GDM1 (cell line): ENCODE measurements at regions not wholly inside any gene's neighbourhood (a gene's known extent, or its start where the extent isn't known, plus 50 kb on each side); places are given as distances from the start of the nearest gene placed in this dataset.
"Not testable (repeated sequence)": the region's sequence is repeated elsewhere in the genome, so short reads cannot be mapped to it uniquely, and the experiment has no call there.

Experiments used
- DNase-seq: peaks from one replicate; lab custom pipeline; 2025; lab: John Stamatoyannopoulos, UW

DNA sequence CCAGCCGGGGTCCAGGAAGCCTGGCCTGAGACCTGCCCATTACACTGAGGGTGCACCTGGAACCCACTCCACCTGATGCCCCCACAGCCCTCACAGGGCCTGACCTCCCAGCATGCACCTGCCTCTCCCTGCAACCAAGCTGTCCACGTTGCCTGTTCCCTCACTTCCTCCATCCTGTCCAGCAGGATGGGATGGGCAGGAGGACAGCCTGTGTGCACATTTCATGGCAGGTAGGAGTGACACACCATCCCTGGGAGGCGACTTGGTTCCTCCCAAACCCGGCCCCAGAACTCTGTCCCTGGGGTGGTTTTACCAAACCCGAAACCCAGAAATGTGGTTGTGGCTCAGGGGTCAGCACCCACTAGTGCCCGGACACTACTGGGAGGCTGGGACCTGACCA is 203.8 kb upstream of the ZNF519 start:
- not testable (repeated sequence) for DNase-seq

DNA sequence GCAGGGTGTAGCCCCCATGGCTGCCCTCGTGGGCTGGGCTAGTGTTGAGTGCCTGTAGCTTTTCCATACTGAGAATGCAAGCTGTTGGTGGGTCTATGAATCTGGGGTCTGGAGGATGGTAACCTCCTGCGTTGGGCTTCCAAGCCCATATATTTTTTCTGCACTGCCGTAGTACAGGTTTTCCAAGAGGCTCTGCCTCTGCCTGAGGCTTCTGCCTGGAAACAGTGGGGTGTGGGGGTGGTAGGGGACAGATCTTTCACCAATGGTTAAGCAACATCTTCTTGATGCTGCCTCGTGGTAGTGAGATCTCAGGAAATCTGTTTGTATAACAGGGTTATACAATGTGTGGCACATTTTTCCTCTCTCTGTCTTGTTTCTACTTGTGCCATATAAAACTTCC is 189.0 kb upstream of the ZNF519 start:
- DNase-seq, result not testable (repeated sequence)

DNA sequence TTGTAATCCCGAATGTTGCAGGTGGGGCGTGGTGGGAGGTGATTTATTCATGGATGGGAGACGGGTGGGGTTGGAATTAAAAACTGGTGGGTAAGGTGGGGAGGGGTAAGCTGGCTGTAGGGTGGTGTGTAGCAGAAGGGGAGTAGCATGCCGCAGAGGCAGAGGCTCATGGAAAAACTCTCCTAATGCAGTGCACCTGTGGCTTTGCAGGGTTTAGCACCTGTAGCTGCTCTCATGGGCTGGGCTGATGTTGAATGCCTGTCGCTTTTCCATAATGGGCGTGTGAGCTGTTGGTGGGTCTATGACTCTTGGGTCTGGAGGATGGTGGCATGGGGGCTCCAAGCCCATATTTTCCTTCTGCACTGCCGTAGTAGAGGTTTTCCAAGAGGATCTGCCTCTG is 169.0 kb upstream of the ZNF519 start:
- DNase-seq, result not testable (repeated sequence)

DNA sequence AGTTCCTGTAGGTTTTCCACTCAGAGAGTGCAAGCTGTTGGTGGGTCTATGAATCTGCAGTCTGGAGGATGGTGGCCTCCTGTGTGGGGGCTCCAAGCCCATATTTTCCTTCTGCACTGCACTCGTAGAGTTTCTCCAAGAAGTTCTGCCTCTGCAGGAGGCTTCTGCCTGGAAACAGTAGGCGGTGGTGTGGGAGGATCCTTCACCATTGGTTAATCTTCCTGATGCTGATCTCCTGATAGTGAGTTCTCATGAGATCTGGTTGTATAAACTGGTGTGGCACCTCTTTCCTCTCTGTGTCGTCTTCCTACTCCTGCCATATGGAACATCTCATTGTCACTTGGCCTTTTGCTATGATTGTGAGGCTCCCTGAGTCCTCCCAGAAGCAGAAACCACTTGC is 162.8 kb upstream of the ZNF519 start:
- not testable (repeated sequence) for DNase-seq

DNA sequence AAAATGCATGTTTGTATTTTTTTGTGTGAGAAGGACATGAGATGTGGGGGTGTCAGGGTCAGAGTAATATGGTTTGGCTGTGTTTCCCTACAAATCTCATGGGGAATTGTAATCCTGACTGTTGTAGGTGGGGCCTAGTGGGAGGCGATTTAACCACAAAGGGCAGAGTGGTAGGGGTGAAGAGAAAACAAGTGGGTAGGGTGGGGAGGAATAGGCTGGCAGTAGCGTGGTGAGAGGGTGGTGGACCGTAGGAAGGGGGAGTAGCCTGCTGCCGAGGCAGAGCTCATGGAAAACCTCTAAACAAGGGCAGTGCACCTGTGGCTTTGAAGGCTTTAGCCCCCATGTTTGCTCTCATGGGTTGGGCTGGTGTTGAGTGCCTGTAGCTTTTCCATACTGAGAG is 152.8 kb upstream of the ZNF519 start:
- no peak for DNase-seq

DNA sequence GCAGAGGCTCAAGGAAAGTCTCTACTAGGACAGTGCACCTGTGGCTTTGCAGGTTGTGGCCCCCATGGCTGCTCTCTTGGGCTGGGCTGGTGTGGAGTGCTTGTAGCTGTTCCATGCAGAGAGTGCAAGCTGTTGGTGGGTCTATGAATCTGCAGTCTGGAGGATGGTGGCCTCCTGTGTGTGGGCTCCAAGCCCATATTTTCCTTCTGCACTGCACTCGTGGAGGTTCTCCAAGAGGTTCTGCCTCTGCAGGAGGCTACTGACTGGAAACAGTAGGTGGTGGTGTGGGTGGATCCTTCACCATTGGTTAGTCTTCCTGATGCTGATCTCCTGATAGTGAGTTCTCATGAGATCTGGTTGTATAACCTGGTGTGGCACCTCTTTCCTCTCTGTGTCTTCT is 143.2 kb upstream of the ZNF519 start:
- not testable (repeated sequence) for DNase-seq

DNA sequence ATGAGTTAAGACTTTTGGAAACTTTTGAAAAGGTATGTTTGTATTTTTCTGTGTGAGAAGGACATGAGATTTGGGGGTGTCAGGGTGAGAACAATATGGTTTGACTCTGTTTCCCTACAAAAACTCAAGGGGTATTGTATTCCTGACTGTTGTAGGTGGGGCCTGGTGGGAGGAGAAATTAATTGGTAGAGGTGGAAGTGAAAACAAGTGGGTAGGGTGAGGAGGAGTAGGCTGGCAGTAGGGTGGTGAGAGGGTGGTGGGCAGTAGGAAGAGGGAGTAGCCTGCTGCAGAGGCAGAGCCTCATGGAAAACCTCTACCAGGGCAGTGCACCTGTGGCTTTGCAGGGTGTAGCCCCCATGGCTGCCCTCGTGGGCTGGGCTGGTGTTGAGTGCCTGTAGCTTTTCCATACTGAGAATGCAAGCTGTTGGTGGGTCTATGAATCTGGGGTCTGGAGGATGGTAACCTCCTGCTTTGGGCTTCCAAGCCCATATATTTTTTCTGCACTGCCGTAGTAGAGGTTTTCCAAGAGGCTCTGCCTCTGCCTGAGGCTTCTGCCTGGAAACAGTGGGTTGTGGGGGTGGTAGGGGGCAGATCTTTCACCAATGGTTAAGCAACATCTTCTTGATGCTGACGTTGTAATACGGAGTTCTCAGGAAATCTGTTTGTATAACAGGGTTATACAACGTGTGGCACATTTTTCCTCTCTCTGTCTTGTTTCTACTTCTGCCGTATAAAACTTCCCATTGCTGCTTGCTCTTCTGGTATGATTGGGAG is 133.6 kb upstream of the ZNF519 start:
- DNase-seq, result not testable (repeated sequence)

DNA sequence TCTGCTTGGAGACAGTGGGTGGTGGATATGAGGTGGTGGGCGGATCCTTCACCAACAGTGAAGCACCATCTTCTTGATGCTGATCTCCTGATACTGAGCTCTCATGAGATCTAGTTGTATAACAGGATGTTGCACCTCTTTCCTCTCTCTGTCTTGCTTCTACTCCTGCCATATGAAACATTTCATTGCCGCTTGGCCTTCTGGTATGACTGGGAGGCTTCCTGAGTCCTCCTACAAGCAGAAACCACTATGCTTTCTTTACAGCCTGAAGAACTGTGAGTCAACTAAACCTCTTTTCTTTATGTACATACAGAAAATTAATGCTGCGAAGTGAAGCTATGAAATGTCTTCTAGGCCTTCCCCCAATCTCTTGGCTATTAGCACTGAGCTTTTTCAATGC is 130.6 kb upstream of the ZNF519 start:
- DNase-seq, result not testable (repeated sequence)

DNA sequence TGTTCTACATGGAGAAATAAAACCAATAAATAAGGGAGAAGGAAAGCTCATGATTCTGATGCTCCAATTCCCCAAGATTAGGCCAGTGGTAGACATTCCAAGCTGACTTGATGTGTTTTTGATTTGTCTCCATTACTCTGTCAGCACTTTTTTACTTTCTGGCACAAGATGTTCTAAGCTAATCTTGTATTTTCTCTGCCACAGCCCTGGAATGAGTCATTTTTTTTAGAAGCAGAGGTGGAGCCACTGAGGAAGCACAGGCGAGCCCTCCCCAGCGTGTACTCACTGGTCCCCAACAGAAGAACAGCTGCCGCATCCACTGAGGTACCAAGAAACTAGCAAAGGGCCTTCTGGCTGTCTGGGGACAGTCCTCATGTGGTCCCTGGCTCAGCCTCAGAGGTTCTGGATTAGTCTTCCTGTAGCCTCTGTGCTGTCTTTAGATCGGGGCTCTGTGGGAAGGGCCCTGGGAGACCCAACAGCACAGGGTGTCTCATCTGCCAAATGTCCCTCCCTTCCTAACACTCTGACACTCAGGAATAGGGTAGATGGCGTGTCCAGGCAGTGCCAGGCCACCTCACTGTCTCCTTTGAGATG is 117.9 kb upstream of the ZNF519 start:
- DNase-seq, result not testable (repeated sequence)

DNA sequence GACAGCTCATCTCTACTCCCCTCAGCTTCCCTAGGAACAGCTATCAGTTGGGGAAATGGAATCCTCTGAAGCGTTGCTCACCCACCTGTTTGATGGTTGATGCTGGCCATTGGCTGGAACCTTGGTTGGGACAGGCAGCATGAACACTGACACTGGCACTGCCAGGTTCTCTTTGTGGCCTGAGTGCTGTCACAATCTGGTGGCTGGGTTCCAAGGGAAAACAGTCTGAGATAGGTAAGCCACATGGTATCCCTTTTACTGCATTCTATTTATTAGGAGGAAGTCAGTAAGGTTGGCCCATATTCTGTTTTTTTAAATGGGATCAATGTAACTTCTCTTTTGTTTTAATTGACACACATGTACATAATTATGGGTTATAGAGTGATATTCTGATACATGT is 107.0 kb upstream of the ZNF519 start:
- not testable (repeated sequence) for DNase-seq

DNA sequence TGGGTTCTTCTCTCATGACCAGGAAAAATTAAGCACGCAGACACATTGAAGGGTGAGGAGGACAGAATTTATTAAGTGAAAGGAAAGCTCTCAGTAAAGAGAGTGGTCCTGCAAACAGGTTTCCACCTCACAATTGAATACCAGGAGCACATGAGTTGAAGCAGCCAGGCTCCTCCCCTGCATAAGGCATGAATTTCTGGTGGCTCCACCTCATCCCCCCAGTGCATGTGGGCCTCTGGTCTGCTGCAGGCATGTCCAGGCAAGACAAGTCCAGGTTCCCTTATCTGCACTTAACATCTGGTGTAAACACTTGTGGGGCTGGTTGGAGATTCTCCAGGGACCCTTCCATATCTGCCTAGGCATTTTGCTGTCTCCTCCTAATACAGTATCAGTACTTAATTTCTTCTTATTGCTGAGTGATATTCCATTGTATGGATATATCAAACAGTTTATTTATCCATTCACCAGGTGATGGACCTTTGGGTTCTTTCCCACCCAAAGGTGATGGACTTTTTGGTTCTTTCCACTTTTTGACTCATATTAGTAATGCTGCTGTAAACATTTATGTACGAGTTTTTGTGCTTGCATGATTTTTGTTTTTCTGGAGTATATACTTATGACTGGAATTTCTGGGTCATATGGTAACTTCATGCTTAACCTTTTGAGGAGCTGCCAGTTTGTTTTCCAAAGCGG is 104.3 kb upstream of the ZNF519 start:
- not testable (repeated sequence) for DNase-seq

DNA sequence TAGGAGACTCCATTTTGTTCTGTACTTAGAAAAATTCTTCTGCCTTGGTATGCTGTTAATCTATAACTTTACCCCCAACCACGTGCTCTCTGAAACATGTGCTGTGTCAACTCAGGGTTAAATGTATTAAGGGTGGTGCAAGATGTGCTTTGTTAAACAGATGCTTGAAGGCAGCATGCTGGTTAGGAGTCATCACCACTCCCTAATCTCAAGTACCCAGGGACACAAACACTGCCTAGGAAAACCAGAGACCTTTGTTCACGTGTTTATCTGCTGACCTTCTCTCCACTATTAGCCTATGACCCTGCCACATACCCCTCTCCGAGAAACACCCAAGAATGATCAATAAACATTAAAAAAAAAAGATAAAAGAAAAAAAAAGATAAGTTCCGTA is 93.0 kb upstream of the ZNF519 start:
- DNase-seq, result not testable (repeated sequence)

DNA sequence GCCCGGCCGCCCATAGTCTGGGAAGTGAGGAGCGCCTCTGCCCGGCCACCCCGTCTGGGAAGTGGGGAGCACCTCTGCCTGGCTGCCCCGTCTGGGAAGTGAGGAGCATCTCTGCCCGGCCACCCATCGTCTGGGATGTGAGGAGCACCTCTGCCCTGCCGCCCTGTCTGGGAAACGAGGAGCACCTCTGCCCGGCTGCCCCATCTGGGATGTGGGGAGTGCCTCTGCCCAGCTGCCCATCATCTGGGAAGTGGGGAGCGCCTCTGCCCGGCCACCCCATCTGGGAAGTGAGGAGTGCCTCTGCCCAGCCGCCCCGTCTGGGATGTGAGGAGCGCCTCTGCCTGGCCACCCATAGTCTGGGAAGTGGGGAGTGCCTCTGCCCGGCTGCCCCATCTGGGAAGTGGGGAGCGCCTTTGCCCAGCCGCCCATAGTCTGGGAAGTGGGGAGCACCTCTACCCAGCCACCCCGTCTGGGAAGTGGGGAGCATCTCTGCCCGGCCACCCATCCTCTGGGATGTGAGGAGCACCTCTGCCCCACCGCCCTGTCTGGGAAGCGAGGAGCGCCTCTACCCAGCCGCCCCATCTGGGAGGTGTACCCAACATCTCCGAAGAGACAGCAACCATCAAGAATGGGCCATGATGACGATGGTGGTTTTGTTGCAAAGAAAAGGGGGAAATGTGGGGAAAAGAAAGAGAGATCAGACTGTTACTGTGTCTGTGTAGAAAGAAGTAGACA is 92.5 kb upstream of the ZNF519 start:
- not testable (repeated sequence) for DNase-seq

DNA sequence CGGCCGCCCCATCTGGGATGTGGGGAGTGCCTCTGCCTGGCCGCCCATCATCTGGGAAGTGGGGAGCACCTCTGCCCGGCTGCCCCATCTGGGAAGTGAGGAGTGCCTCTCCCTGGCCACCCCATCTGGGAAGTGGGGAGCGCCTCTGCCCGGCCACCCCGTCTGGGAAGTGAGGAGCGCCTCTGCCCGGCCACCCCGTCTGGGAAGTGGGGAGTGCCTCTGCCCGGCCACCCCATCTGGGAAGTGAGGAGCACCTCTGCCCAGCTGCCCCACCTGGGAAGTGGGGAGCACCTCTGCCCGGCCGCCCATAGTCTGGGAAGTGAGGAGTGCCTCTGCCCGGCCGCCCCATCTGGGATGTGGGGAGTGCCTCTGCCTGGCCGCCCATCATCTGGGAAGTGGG is 91.7 kb upstream of the ZNF519 start:
- DNase-seq, result not testable (repeated sequence)

DNA sequence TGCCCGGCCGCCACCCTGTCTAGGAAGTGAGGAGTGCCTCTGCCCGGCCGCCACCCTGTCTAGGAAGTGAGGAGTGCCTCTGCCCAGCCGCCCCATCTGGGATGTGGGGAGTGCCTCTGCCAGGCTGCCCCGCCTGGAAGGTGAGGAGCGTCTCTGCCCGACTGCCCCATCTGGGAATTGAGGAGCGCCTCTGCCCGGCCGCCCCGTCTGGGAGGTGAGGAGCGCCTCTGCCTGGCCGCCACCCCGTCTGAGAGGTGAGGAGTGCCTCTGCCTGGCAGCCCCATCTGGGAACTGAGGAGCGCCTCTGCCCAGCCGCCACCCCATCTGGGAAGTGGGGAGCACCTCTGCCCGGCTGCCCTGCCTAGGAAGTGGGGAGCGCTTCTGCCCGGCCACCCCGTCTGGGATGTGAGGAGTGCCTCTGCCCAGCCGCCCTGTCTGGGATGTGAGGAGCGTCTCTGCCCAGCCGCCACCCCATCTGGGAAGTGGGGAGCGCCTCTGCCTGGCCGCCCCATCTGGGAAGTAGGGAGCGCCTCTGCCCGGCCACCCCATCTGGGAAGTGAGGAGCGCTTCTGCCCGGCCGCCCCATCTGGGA is 91.1 kb upstream of the ZNF519 start:
- not testable (repeated sequence) for DNase-seq

DNA sequence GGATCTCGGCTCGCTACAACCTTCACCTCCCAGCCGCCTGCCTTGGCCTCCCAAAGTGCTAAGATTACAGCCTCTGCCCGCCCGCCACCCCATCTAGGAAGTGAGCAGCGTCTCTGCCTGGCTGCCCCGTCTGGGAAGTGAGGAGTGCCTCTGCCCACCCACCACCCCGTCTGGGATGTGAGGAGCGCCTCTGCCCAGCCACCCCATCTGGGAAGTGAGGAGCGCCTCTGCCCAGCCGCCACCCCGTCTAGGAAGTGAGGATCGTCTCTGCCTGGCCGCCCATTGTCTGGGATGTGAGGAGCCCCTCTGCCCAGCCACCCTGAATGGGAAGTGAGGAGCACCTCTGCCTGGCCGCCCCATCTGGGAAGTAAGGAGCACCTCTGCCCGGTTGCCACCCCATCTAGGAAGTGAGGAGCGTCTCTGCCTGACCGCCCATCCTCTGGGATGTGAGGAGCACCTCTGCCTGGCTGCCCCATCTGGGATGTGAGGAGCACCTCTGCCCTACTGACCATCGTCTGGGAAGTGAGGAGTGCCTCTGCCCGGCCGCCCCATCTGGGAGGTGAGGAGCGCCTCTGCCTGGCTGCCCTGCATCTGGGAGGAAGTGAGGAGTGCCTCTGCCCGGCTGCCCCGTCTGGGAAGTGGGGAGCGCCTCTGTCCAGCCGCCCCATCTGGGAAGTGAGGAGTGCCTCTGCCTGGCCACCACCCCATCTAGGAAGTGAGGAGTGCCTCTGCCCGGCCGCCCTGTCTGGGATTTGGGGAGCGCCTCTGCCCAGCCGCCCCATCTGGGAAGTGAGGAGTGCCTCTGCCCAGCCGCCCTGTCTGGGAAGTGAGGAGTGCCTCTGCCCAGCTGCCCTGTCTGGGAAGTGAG is 90.4 kb upstream of the ZNF519 start:
- not testable (repeated sequence) for DNase-seq

DNA sequence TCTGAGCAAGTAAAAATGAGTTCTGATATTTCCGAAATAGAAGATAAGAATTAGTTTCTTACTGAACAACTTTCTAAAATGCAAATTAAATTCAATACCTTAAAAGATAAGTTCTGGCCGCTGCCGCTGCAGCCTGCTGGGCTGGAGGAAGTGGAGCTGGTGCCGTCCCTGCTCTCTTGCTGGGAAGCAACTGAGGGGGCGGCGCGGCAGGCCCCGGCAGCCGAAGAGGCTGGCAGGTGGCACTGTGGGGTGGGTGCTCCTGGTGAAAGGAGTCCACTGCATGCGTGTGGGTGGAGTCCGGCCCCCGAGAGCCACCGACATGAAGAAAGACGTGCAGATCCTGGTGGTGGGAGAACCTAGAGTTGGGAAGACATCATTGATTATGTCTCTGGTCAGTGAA is 89.5 kb upstream of the ZNF519 start:
- DNase-seq, result no peak

DNA sequence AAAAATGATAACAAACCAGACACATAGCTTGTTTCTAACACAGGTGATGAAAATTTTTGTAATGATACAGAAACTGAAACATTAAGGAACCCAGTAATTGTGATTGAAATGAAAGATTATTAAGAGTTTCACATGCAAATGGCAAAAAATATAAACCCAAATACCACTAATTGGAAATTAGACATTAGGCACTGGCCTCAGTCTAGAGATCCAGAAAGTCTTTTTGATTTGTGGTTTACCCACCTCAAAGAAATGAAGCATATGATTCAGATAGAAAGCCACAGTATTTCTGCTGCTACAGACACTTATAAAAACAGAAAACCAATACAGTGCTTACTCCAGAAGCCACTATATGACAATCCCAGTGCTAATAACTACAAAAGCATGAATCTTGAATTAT is 83.7 kb upstream of the ZNF519 start:
- DNase-seq, result not testable (repeated sequence)

DNA sequence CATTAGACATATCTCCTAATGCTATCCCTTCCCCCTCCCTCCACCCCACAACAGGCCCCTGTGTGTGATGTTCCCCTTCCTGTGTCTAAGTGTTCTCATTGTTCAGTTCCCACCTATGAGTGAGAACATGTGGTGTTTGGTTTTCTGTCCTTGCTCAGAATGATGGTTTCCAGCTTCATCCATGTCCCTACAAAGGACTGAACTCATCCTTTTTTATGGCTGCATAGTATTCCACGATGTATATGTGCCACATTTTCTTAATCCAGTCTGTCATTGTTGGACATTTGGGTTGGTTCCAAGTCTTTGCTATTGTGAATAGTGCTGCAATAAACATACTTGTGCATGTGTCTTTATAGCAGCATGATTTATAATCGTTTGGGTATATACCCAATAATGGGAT is 71.2 kb upstream of the ZNF519 start:
- DNase-seq, result not testable (repeated sequence)

DNA sequence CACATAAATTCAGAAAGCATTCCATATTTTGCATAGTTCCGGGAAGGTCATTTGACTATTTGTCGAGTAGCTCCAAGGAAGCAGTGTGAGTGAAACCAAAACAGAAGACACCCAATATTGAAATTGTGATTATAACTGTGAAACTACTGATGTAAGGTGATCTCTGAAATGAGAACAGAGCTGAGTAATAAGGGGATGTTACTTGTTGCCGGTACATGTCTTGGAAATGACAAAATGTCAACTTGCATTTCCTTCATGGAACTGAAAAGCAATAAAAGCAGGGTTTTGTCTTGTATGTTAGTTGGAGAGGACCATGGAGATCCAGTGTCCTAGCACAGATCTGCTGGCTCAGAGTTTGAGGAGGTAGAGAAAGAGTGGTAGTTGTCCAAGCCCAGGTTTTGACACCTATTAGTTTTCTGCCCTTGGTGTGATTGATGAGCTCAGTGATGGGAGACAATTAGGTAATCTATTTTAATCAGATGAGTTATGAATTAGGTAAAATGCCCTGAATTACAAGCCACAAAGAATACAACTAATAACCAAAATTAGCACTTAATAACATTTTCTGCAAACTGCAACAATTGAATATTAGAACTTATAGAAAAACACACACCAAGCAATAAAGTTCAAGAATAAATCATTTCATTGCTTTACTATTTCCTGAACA is 58.7 kb upstream of the ZNF519 start:
- not testable (repeated sequence) for DNase-seq
